IPS DF 6.9 (cell line): ENCODE measurements at regions not wholly inside any gene's neighbourhood (a gene's known extent, or its start where the extent isn't known, plus 50 kb on each side); places are given as distances from the start of the nearest gene placed in this dataset.

Source experiments
- DNase-seq: peaks from one replicate; pipeline ENCODE4 v3.0.0-alpha.2; 2013; ENCODE audit warnings: low read depth, low spot score
- H3K27ac ChIP-seq: one replicate; pipeline ENCODE4 v1.5.1; 2013; ENCODE audit warnings: low read length, control low read depth
- H3K27me3 ChIP-seq: 2 replicates; pipeline ENCODE4 v1.6.1; 2013; ENCODE audit warnings: mild to moderate bottlenecking, low read length; ENCODE audit not compliant: control insufficient read depth, insufficient read depth
- H3K36me3 ChIP-seq: 2 replicates; pipeline ENCODE4 v1.6.1; 2013; ENCODE audit warnings: low read length; ENCODE audit not compliant: control insufficient read depth, insufficient read depth
- H3K4me1 ChIP-seq: 2 replicates; pipeline ENCODE4 v1.6.1; 2013; ENCODE audit warnings: low read length; ENCODE audit not compliant: control insufficient read depth, insufficient read depth
- H3K4me3 ChIP-seq: 2 replicates; pipeline ENCODE4 v1.5.1; 2013; ENCODE audit warnings: mild to moderate bottlenecking, low read length
- H3K9me3 ChIP-seq: 2 replicates; pipeline ENCODE4 v1.6.1; 2013; ENCODE audit warnings: low read length, inconsistent platforms; ENCODE audit not compliant: control insufficient read depth, insufficient read depth
- WGBS: extraction: QIAGEN DNeasy Blood & Tissue Kit; methylation state at CpG from one replicate; pipeline ENCODE4 v1.1.7; 2013; ENCODE audit warnings: mixed read lengths, missing lambda C conversion rate; ENCODE audit not compliant: insufficient read length, insufficient coverage; 5-methylcytosine and 5-hydroxymethylcytosine counted together

- no peaks in the 10 kb centered on the region for H3K9me3 ChIP-seq
- H3K27ac ChIP-seq = no peak overlapping the region
- H3K27me3 ChIP-seq = no peaks in the 10 kb centered on the region
- H3K4me1 ChIP-seq = peaks cover 3% of the 10 kb centered on the region; the same call in 1 of the 2 replicates
- no peaks in the 10 kb centered on the region for H3K36me3 ChIP-seq
- WGBS = no CpG with 5 or more reads among the region's 10 CpGs
- DNase-seq = peak; percentile 85
- no peak overlapping the region for H3K4me3 ChIP-seq
Observed at GRCh38 chr2:58571181-58571852, 330.2 kb upstream of the FANCL start.

GRCh38 chr2:58569475-58570185, 328.5 kb upstream of the FANCL start:
- DNase-seq = no peak
- Histone ChIP-seq H3K9me3 (no peaks in the 10 kb centered on the region), H3K4me1 (peaks cover 3% of the 10 kb centered on the region; the same call in 1 of the 2 replicates), H3K36me3 (no peaks in the 10 kb centered on the region), H3K4me3 (no peak overlapping the region), H3K27me3 (no peaks in the 10 kb centered on the region), H3K27ac (no peak overlapping the region)
- WGBS = no CpG with 5 or more reads among the region's 7 CpGs

GRCh38 chr2:58568901-58569300, 327.8 kb upstream of the FANCL start:
- no peaks in the 10 kb centered on the region for H3K36me3 ChIP-seq
- no peak overlapping the region for H3K4me3 ChIP-seq
- H3K27ac ChIP-seq = no peak overlapping the region
- no peaks in the 10 kb centered on the region for H3K9me3 ChIP-seq
- no peak for DNase-seq
- WGBS = no CpG with 5 or more reads among the region's 2 CpGs
- H3K27me3 ChIP-seq = no peaks in the 10 kb centered on the region
- H3K4me1 ChIP-seq = peaks cover 3% of the 10 kb centered on the region; the same call in 1 of the 2 replicates

- DNase-seq = no peak
- WGBS = 100% methylated on average over 1 of the region's 2 CpGs
- Histone ChIP-seq H3K27ac (no peak overlapping the region), H3K9me3 (no peaks in the 10 kb centered on the region), H3K27me3 (no peaks in the 10 kb centered on the region), H3K36me3 (no peaks in the 10 kb centered on the region), H3K4me1 (no peaks in the 10 kb centered on the region; the same call in 1 of the 2 replicates), H3K4me3 (no peak overlapping the region)
Observed at GRCh38 chr2:58562276-58562675, 321.2 kb upstream of the FANCL start.

- H3K27ac ChIP-seq = no peak overlapping the region
- WGBS = no CpG with 5 or more reads among the region's 3 CpGs
- no peaks in the 10 kb centered on the region for H3K36me3 ChIP-seq
- no peak overlapping the region for H3K4me3 ChIP-seq
- H3K27me3 ChIP-seq = no peaks in the 10 kb centered on the region
- no peaks in the 10 kb centered on the region for H3K9me3 ChIP-seq
- H3K4me1 ChIP-seq = no peaks in the 10 kb centered on the region; the same call in 1 of the 2 replicates
- no peak for DNase-seq
Observed at GRCh38 chr2:58560531-58560930, 319.4 kb upstream of the FANCL start.

- Histone ChIP-seq H3K27me3 (no peaks in the 10 kb centered on the region), H3K9me3 (no peaks in the 10 kb centered on the region), H3K27ac (no peak overlapping the region), H3K4me3 (no peak overlapping the region), H3K4me1 (no peaks in the 10 kb centered on the region; the same call in 1 of the 2 replicates), H3K36me3 (no peaks in the 10 kb centered on the region)
- no peak for DNase-seq
- no CpG with 5 or more reads among the region's 4 CpGs for WGBS
Observed at GRCh38 chr2:58558881-58559280, 317.8 kb upstream of the FANCL start.

- DNase-seq = no peak
- WGBS = no CpG with 5 or more reads among the region's 6 CpGs
- Histone ChIP-seq H3K9me3 (no peaks in the 10 kb centered on the region), H3K27me3 (no peaks in the 10 kb centered on the region), H3K27ac (no peak overlapping the region), H3K36me3 (no peaks in the 10 kb centered on the region), H3K4me3 (no peak overlapping the region), H3K4me1 (no peaks in the 10 kb centered on the region; the same call in 1 of the 2 replicates)
Observed at GRCh38 chr2:58557176-58557575, 316.1 kb upstream of the FANCL start.

- Histone ChIP-seq H3K9me3 (no peaks in the 10 kb centered on the region), H3K27ac (no peak overlapping the region), H3K4me3 (no peak overlapping the region), H3K36me3 (no peaks in the 10 kb centered on the region), H3K27me3 (no peaks in the 10 kb centered on the region), H3K4me1 (no peaks in the 10 kb centered on the region; the same call in 1 of the 2 replicates)
- WGBS = no CpG with 5 or more reads among the region's 2 CpGs
- no peak for DNase-seq
Observed at GRCh38 chr2:58553937-58554336, 312.8 kb upstream of the FANCL start.

- no peak overlapping the region for H3K27ac ChIP-seq
- no CpG with 5 or more reads among the region's 1 CpG for WGBS
Observed at GRCh38 chr2:58553522-58553921, 312.4 kb upstream of the FANCL start.

GRCh38 chr2:58545300-58546280, 304.5 kb upstream of the FANCL start:
- Histone ChIP-seq H3K4me3 (no peak overlapping the region), H3K4me1 (peaks cover 3% of the 10 kb centered on the region; the same call in 1 of the 2 replicates)
- no CpG with 5 or more reads among the region's 3 CpGs for WGBS

More at GRCh38 chr2:58553522-58553921, 312.4 kb upstream of the FANCL start:
- Histone ChIP-seq H3K27me3 (no peaks in the 10 kb centered on the region), H3K36me3 (no peaks in the 10 kb centered on the region), H3K4me3 (no peak overlapping the region), H3K9me3 (no peaks in the 10 kb centered on the region), H3K4me1 (no peaks in the 10 kb centered on the region; the same call in 1 of the 2 replicates)
- DNase-seq = no peak

More at GRCh38 chr2:58545300-58546280, 304.5 kb upstream of the FANCL start:
- Histone ChIP-seq H3K27me3 (no peaks in the 10 kb centered on the region), H3K36me3 (no peaks in the 10 kb centered on the region), H3K9me3 (no peaks in the 10 kb centered on the region), H3K27ac (no peak overlapping the region)
- DNase-seq = no peak
